ENCODE measurements at regions not wholly inside any gene's neighbourhood (a gene's known extent, or its start where the extent isn't known, plus 50 kb on each side); places are given as distances from the start of the nearest gene placed in this dataset.

GRCh38 chr2:181764095-181764963 lies 84.0 kb upstream of the NEUROD1 start:
- Histone ChIP-seq H3K36me3 (no peaks in the 10 kb centered on the region), H3K4me1 (no peaks in the 10 kb centered on the region), H3K27ac (no peak overlapping the region), H3K27me3 (no peaks in the 10 kb centered on the region), H3K9me3 (no peaks in the 10 kb centered on the region), H3K4me3 (no peak overlapping the region)
- 76 to 77% methylated on average over 4 of the region's 4 CpGs for WGBS, 2 donors
- intact Hi-C loops (cut with DNase I) = no loop called here
- DNase-seq = no peak
- TF ChIP-seq, protein P1, sequence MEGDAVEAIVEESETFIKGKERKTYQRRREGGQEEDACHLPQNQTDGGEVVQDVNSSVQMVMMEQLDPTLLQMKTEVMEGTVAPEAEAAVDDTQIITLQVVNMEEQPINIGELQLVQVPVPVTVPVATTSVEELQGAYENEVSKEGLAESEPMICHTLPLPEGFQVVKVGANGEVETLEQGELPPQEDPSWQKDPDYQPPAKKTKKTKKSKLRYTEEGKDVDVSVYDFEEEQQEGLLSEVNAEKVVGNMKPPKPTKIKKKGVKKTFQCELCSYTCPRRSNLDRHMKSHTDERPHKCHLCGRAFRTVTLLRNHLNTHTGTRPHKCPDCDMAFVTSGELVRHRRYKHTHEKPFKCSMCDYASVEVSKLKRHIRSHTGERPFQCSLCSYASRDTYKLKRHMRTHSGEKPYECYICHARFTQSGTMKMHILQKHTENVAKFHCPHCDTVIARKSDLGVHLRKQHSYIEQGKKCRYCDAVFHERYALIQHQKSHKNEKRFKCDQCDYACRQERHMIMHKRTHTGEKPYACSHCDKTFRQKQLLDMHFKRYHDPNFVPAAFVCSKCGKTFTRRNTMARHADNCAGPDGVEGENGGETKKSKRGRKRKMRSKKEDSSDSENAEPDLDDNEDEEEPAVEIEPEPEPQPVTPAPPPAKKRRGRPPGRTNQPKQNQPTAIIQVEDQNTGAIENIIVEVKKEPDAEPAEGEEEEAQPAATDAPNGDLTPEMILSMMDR (IDR thresholded peaks at IDR 0.05) = no peak
- TF ChIP-seq POLR2A (IDR thresholded peaks at IDR 0.05) = no peak

GRCh38 chr2:181766129-181766528 lies 85.8 kb upstream of the NEUROD1 start:
- TF ChIP-seq POLR2A (IDR thresholded peaks at IDR 0.05) = no peak
- TF ChIP-seq, protein P1 (IDR thresholded peaks at IDR 0.05) = no peak
- H3K4me3 ChIP-seq = no peak overlapping the region
- no peaks in the 10 kb centered on the region for H3K27me3 ChIP-seq
- intact Hi-C loops (cut with DNase I) = no loop called here
- no peaks in the 10 kb centered on the region for H3K36me3 ChIP-seq
- DNase-seq = no peak
- no peaks in the 10 kb centered on the region for H3K9me3 ChIP-seq
- H3K27ac ChIP-seq = no peak overlapping the region
- H3K4me1 ChIP-seq = no peaks in the 10 kb centered on the region

- H3K4me1 ChIP-seq = no peaks in the 10 kb centered on the region
- DNase-seq = no peak
- H3K4me3 ChIP-seq = no peak overlapping the region
- intact Hi-C loops (cut with DNase I) = no loop called here
- H3K27me3 ChIP-seq = no peaks in the 10 kb centered on the region
- no peaks in the 10 kb centered on the region for H3K36me3 ChIP-seq
- no peak overlapping the region for H3K27ac ChIP-seq
- no peak for TF ChIP-seq POLR2A (IDR thresholded peaks at IDR 0.05)
- TF ChIP-seq, protein P1 (IDR thresholded peaks at IDR 0.05) = no peak
- H3K9me3 ChIP-seq = no peaks in the 10 kb centered on the region
Observed at GRCh38 chr2:181770150-181770549, 89.8 kb upstream of the NEUROD1 start.

- no peaks in the 10 kb centered on the region for H3K4me1 ChIP-seq
- H3K27me3 ChIP-seq = no peaks in the 10 kb centered on the region
- no peaks in the 10 kb centered on the region for H3K36me3 ChIP-seq
- intact Hi-C loops (cut with DNase I) = no loop called here
- H3K9me3 ChIP-seq = no peaks in the 10 kb centered on the region
- H3K27ac ChIP-seq = no peak overlapping the region
- no peak for TF ChIP-seq POLR2A (IDR thresholded peaks at IDR 0.05)
- TF ChIP-seq, protein P1 (IDR thresholded peaks at IDR 0.05) = no peak
- WGBS, 2 donors = 73 to 81% methylated on average over 2 of the region's 2 CpGs
- DNase-seq = no peak
- H3K4me3 ChIP-seq = no peak overlapping the region
Observed at GRCh38 chr2:181771356-181771755, 91.0 kb upstream of the NEUROD1 start.

GRCh38 chr2:181772334-181772733 lies 92.0 kb upstream of the NEUROD1 start:
- DNase-seq = no peak
- no peak for TF ChIP-seq POLR2A (IDR thresholded peaks at IDR 0.05)
- TF ChIP-seq, protein P1 (IDR thresholded peaks at IDR 0.05) = no peak
- intact Hi-C loops (cut with DNase I) = no loop called here
- H3K36me3 ChIP-seq = no peaks in the 10 kb centered on the region
- no peaks in the 10 kb centered on the region for H3K9me3 ChIP-seq
- no peaks in the 10 kb centered on the region for H3K4me1 ChIP-seq
- no peak overlapping the region for H3K27ac ChIP-seq
- H3K27me3 ChIP-seq = no peaks in the 10 kb centered on the region
- 72 to 85% methylated on average over 4 of the region's 4 CpGs for WGBS, 2 donors
- H3K4me3 ChIP-seq = no peak overlapping the region

All from esophagus squamous epithelium (tissue), 5 donors.